ENCODE measurements at regions not wholly inside any gene's neighbourhood (a gene's known extent, or its start where the extent isn't known, plus 50 kb on each side); places are given as distances from the start of the nearest gene placed in this dataset.
A peak's percentile ranks its signal among the peaks of the same experiment; 100 is the strongest.

GRCh38 chr5:68459093-68459809 is 243.7 kb downstream of the PIK3R1 start:
- DNase-seq (ENCODE audit: low read depth) = no peak
- H3K4me3 ChIP-seq (ENCODE audit: low read depth, low read length) = no peak overlapping the region

GRCh38 chr5:68459810-68460139 is 244.2 kb downstream of the PIK3R1 start:
- no peak overlapping the region for H3K4me3 ChIP-seq (ENCODE audit: low read depth, low read length)
- TF ChIP-seq CTCF (IDR thresholded peaks at IDR 0.05; ENCODE audit: insufficient read depth, low read length) = no peak
- DNase-seq (ENCODE audit: low read depth) = no peak

More at GRCh38 chr5:68459093-68459809, 243.7 kb downstream of the PIK3R1 start:
- TF ChIP-seq CTCF (IDR thresholded peaks at IDR 0.05; ENCODE audit: insufficient read depth, low read length) = no peak

GRCh38 chr5:68460147-68460798 is 244.7 kb downstream of the PIK3R1 start:
- peak; percentile 82 for DNase-seq (ENCODE audit: low read depth)
- peak; percentile 72 for TF ChIP-seq CTCF (IDR thresholded peaks at IDR 0.05; ENCODE audit: insufficient read depth, low read length)

GRCh38 chr5:68463606-68464005 is 248.1 kb downstream of the PIK3R1 start:
- H3K4me3 ChIP-seq (ENCODE audit: low read depth, low read length) = no peak overlapping the region
- no peak for DNase-seq (ENCODE audit: low read depth)
- TF ChIP-seq CTCF (IDR thresholded peaks at IDR 0.05; ENCODE audit: insufficient read depth, low read length) = no peak

More at GRCh38 chr5:68460147-68460798, 244.7 kb downstream of the PIK3R1 start:
- no peak overlapping the region for H3K4me3 ChIP-seq (ENCODE audit: low read depth, low read length)

- H3K4me3 ChIP-seq (ENCODE audit: low read depth, low read length) = no peak overlapping the region
- TF ChIP-seq CTCF (IDR thresholded peaks at IDR 0.05; ENCODE audit: insufficient read depth, low read length) = no peak
- no peak for DNase-seq (ENCODE audit: low read depth)
Measured at GRCh38 chr5:68464424-68464823, 248.9 kb downstream of the PIK3R1 start.

DNA sequence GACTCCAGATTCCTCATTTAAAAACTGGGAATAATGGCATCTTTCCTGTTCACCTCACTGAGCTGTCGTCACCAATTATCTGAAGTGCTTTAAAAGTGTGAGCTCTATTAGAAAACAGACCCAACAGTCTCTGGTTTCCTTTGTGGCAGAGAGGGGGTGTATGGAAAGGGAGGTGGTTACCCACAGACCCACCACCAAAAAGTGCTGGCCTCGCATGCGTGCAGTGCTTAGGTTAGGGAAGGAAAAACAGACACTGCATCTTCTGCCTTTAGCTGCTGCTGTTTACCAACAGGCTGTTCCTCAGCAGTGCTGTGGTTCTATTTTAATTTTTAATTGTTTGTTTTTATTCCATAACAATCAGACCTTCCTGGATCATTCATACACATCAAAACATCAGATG is 249.6 kb downstream of the PIK3R1 start:
- no peak overlapping the region for H3K4me3 ChIP-seq (ENCODE audit: low read depth, low read length)
- DNase-seq (ENCODE audit: low read depth) = no peak
- TF ChIP-seq CTCF (IDR thresholded peaks at IDR 0.05; ENCODE audit: insufficient read depth, low read length) = no peak

All from fibroblast of the aortic adventitia (primary cell).